NCI-H2081 treated with DMSO at 0.1 percent for 48 hours (cell line): ENCODE measurements at regions not wholly inside any gene's neighbourhood (a gene's known extent, or its start where the extent isn't known, plus 50 kb on each side); places are given as distances from the start of the nearest gene placed in this dataset.

ENCODE experiments used
- DNase-seq: peaks from one replicate; lab custom pipeline; 2025; lab: John Stamatoyannopoulos, UW

DNA sequence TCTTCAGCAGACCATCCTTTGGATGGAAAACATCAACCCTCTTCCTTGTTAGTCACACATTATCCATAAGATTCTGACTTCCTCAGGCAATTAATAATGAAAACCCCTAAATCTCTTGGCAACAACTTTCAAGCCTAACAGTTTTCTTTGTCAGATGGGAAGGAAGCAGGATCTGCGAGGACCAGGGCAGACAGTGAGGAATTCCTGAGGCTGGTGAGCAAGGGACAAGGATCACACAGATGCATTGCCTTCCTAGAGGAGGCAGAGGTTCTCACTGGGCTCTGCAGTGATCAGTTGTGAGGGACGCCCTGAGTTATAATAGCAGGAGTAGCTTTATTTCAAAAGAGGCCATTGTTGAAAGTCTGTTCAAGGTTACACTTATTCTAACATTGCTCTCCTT lies 195.4 kb downstream of the SLIT2 start:
- no peak for DNase-seq

DNA sequence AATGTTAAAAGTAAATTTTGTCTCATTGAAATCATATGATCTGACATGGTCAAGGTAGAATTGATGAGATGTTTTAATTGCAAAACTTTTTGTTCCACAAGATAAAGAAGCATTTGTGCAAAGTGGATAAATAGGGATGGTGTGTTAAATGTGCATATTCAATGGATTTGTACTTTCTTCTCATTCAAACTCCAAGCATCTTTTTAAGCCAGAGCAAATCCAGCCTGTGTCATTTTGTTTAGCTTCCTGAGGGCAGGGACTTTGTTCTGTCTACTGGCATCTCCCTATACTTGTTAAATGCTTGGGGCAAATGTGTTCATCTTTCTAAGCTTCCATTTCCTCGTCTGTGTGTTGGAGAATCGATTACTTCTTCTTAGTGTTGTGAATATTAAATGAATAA lies 200.3 kb downstream of the SLIT2 start:
- no peak for DNase-seq

DNA sequence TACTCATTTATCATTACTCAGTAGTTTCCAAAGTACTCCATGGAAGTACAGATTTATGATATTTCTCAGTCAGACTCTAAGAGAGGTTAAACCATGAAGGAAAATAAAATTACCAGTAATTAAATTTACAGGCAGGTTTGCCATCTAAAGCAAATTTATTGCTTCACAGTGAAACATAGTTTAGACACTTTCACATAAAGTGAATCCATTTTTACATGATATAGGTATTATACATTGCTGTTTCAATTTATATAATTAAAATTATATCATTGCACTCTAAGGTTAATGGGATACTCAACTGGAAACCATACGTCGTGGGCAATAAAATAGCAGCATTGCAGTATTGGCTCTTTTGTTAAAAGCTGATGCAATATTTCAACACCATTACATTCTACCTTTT lies 202.8 kb downstream of the SLIT2 start:
- no peak for DNase-seq

DNA sequence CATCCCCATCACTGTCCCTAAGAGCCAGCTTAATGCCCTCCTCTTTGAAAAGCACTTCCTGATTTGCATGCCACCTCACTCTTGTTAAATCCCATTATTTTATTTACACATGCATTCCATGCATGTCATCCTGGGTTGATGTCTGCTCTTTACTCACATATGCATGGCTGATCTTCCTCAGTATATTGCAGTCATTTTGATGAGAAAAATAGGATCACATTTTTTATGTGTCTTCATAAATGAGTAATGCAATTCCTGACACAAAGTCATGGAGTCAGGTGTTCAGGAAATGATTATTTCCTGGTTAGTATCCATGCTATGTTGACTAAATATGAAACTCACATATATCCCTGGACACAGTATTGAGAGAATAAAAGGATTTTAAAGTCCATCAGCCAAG lies 204.7 kb downstream of the SLIT2 start:
- DNase-seq, result no peak

DNA sequence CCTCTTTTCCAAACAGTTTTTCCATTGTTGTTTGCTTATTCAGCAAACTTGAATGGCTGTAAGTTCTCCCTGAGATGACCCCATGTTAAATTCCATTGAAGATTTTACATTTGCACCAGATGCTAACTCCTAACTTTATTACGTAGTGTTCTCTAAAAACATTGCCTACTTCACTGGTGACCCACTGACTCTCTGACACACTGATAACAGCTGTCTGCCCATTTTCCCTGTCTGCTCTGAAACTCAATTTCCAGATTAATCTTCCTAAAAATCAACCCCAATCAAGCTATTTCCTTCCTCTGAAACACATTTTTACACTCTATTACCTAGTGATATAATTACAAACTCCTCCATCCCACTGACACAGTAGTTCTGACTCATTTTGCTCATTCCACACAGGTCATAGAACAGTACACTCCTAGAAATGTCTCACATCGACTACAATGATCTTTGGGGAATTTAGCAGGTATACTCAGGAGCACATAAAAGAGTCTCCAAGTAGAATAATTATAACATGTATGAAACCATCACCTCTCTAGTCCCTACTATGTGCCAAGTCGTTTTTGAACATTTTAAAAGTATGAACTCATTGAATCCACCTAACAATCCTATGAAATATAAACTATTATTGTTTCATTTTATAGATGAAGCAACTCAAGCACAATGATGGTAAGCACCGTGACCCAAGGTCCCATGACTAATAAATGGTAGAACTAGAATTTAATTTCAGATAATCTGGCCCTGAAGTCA lies 210.9 kb downstream of the SLIT2 start:
- DNase-seq, result no peak

DNA sequence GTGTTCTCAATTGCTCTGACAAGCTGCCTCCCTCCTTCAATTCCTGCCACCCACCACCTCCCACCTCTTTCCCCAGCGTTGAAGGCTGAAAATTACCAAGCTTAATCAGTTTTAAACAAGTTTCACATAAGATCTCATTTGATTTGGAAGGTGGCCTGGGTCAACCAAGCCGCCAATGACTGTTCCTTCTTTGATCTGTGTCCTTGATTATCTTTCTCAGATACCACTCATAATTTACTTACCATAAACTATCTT lies 211.4 kb downstream of the SLIT2 start:
- DNase-seq, result no peak

DNA sequence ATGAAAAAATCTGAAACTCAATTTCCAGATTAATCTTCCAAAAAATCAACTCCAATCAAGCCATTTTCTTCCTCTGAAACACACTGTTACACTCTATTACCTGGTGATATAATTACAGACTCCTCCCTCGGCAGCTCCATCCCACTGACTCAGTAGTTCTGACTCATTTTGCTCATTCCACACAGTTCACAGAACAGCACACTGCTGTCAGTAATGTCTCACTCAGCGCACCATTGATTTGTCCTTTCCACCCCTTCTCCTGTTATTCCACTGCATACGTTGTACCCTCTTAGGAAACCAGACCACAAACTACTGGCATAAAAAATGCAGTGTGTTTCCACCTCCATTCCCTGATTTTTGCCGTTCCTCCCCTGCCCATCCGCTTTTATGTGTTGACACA lies 212.7 kb downstream of the SLIT2 start:
- no peak for DNase-seq

DNA sequence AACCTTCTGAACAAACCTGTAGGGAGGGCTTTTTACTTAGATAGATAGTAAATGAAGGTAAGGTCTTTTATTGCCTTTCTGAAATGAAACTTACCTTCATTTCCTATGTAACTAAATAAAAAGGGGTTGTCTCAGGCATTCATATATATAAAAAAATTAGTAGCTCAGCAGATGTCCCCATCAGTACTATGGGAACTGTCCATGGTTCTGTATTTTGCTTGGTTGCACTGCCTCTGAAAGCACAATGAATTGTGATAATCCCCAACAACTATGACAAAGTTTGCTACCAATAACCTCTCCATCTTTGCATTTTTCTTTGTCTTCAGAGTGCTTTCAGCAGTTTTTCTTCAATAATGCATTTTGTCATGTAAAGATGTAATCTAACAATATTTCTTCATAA lies 222.4 kb downstream of the SLIT2 start:
- no peak for DNase-seq

DNA sequence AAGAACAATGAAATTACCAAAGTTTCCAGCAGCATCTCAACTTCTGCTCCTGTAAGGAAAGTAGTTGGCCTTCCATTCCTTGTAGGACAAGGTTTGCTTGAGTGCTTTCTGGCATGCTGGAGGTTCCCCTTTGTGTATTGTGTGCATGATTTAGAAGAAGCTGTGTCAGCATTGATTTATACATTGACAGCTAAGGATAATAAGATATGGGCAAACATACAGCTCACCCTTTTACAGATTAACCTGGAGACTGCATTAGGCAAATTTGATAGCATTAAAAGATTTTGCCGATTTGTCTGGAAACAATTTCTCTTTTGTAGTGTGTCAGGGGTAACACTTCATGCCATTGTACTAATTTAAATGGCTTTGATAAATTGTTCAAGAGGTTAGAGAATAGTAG lies 221.8 kb upstream of the PACRGL start:
- no peak for DNase-seq

DNA sequence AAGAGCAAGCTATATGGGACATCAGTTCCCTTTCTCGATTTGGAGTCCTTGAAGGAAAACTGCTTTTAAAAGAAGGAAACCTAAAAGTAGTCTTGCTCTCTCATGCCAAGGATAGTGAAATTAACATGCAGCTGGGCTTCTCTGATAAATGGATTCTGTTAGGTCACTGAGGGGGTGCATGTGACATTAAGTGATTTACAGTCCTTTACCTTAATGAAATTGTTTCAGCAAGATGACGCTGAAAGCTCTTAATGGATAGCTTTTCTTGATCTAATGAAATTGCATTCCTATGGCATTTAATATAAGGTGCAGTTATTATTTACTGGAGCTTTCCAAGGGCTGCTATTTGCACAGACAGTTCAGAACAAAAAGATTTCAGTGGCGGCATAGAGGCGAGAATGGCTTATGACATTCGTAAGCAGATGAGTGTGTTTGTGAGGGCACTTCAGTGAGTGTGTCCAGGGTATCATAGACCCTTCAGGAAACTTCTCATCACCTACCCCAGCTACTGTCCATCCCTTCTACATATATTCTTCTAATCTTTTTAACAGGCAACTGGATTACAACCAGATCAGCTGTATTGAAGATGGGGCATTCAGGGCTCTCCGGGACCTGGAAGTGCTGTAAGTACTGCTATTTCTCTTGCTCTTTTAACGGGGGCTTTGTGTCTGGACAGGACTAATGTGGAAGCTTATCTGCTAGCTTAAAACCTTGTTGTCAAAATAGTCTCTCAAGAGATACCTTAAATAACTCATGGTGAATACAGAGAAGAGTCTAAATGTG lies 219.9 kb upstream of the PACRGL start:
- no peak for DNase-seq

DNA sequence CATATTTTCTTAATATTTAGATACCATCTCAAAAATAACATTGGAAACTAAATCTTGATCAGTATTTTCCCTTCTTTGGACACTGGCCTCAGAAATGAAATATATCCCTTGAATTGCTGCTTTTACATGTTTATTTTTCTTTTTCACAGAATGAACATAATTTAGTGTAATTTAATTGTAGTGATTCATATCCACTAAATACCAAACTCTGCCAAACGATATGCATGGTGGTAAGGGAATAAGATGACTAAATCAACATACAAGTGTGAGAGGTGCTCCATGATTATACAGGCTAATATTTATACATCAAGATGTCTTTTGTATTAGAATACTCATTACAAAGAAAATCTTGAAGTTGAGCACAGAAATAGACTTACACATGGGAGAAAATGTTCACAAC lies 216.8 kb upstream of the PACRGL start:
- no peak for DNase-seq

DNA sequence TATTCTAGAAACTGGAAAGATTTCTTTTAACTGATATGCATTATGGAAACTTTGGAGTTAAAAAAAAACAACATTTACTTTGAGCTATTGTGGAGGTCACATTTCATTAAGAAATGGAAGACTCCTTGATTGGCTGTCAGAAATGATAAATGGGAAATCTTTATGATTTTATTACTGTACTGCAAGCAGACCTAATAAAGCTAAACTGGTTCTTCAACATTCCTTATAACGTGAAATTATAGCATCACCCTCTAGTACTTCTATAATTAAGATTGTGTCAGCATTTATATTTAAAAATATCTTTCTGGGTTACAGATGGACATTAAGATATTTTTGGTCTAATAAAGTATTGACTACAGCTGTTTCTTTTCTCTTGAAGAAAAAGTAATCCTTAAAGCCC lies 213.8 kb upstream of the PACRGL start:
- DNase-seq, result no peak

DNA sequence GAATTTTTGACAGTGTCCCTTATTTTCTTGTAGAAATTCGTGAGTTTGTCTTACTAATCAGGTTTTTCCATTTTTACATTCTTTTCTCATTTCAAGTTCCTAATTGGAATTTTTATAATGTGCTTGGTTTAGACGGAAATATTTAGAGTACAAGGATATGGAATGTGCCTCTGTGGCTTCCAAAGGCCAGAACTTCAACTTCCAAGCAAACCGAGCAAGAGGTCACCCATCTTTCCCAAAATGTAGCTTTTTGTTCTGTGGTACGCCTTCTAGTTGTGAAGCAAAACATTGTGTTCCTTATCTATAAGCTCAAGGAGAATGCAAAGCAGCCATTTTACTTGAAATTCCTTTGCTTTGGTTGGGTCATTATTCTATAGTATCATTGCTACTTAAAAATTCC lies 212.8 kb upstream of the PACRGL start:
- DNase-seq, result no peak

DNA sequence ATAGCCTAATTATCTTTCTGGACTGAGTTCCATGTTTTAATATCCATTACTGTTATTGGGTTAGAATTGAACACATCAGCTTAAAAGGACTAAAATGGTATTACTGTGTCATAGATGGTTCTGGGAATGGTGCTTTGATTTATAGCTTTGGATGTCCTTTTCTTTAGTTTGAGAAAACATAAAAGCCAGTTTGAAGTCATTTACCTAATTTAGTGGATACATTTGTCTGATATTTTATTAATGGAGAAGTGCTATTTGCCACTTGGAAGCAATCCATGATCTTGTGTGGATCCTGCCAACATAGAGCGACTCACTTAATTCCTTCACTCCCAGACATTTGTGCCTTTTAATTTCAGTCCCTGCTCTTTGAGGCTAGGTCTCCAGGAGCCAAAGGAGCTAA lies 212.4 kb upstream of the PACRGL start:
- no peak for DNase-seq

DNA sequence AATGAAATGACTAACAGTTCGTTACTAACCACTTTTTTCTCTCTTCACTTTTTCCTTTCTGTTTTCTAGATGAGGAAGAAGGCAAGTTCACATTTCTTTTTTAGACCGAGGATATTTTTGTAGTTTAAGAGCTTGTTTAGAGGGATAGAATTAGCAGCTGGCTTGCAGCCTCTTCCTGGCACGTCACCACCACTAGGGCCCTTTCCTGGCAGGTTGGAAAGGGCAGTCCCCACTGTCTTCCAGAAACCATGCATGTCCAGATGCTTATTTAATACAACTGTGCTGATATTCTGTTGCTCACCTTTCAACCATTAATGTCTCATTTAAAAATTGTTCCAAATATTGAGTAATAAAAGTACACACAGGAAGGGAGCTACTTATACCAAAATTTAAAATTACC lies 209.5 kb upstream of the PACRGL start:
- DNase-seq, result no peak

DNA sequence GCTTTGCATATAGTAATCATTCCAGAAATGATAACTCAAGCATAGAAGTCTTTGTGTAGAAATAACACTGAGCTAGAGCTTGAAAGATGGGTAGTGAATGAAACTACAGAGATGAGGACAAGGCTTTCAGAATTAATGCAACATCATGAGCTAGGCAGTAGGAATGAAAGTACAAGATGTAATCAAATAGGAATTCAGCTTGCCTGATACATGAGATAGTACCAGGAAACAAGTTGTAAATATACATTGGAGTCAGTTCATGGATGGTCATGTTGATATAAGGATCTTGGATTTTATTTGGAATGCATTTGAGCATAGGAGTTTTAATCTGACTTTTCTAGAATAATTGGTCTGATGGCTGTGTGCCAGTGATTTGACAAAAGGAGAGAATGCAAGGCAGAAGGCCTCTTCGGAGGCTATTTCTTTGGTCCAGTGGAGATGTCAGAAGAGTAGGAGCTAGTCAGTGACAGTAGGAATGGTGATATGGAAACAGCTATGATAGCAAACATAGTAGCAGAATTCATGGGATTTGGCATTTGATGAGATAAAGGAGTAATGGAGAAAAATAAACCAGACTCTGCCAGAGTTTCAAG lies 206.4 kb upstream of the PACRGL start:
- no peak for DNase-seq

DNA sequence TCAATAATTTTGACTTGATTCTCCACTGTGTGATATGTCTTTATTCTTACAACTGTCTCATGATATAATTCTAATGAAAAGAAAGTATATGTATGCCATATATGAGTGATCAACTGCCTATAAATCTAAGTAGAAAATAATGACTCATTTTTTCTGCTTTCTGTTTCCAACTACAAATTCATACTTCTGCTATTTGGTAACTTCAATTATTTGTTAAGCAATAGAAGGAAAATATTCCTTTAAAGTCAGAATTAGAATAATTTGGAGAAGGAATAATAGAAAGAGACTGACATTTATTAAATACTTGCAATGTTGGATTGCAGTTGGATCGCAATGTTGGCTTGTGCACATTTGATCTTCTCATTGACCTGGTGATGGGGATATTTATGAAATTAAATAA lies 204.2 kb upstream of the PACRGL start:
- no peak for DNase-seq

DNA sequence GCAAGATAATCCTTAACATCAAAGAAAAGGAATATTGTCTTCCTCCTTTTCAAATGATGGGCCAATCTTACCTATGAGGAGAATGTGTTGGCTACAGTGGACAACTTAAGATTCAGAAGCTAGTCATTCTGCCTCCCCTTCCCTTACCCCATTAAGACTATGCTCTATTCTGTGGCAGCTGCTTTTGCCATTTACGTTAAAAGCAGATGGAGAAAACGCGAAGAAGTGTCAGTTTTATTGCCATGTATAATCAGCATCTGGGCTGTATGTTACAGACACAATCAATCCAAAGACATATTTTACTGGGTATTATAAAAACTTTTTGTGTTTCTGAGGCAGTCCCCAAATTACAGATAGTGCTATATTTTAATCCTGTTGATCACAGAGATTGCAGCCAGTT lies 196.1 kb upstream of the PACRGL start:
- no peak for DNase-seq

DNA sequence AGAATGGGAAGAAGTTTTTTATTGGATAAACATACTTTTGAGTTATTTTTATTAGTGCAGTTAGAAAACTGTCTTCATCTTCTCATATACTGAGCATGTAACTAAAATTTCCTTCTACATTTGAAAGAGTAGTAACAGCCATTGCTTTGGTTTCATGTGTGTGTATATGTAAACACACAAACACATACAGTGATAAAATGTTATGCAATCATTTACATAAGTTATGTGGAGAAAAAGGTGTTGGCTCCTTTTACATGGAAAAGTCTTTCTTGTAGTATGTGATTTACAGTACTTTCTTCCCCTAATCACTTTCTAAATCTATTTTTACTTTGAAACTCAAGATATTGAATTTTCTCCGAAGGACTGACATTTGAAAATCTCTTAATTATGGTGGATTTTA lies 194.3 kb upstream of the PACRGL start:
- no peak for DNase-seq

DNA sequence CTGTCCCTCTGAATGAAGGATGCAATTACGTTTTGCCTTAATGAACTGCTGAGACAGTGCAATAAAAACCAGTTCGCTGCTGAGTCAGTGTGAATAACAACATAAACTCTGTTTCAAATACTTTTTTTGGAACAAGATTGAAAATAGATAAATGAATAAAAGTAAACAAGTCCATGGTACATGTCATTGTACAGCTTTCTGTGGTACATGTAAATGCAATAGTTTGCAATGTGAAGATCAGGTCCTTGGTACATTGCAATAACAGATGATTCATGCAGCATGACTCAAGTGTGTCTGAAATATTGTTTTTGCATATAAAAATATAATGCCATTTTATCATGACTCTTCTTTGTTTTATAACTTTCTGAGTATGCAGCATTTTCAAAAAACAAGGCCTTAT lies 193.4 kb upstream of the PACRGL start:
- no peak for DNase-seq

DNA sequence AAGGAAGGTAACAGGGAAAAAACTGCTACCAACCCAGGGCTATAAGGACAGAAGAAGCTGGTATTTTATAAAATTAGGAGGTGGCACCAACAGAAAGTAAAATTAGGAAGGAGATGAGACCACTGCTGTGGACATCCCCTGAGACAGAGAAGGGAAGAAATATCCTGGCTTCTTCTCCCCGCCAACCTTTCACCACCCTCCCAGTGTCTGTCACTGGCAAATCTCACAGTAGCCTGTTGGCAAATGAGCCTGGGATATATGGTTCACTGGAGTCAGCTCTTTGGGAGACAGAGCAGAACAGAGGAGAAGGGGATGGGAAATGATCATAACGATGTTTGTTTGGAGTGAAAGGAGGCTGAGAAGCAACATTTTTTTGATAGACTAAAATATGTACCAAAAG lies 190.9 kb upstream of the PACRGL start:
- DNase-seq, result no peak

DNA sequence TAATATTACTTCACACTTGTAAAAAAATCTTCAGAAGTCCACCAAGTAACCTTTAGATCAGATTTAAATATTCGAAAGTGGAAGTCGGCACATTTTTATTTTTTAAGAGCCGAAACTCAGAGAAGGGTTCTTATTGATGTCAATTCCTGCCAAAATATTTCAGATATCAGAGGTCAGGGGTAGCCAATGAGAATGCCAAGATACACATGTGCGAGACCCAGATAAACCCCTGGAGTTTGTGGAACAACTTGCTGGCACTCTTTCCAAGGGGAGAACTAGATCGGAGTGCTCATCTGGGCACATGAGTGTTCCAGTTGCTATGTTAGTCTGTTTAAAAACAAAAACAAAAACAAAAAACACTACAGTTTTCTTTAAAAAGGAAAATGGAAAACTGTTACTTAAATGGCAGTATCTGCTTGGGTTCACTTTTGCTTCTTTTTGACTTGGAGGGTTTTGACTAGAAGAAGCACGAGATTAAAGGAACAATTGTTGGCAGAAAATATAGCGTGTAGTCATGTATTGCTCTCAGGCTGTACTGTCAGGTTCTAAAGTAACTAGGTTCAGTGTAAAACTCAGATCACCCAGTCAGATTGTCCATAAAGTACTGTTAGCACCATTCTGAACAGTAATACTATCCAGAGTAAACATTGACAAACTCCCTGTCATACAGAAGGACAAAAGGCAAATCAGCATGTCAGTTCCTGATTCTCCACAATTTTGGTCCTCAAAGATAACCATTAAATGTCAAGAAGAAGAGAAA lies 188.0 kb upstream of the PACRGL start:
- peak; percentile 82 for DNase-seq

DNA sequence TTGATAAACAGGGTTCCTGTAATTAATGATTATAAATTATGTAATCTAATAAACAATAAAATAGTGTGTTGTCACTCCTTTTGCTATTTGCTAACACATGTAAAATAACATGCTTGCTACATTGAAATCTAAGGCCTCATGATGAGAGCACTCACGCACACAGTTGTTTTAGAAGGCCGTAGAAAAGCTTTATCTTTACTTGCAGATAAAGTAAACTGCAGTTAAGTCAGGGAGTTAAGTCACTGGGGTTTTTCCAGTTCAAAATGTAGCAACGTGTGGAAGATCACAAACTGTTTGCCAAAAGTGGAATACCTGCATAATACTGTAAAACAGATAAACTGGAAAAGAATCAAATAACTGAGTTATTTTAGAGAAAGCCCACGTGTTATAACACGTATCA lies 187.3 kb upstream of the PACRGL start:
- DNase-seq, result no peak
